RWPE2 (cell line): ENCODE measurements at regions not wholly inside any gene's neighbourhood (a gene's known extent, or its start where the extent isn't known, plus 50 kb on each side); places are given as distances from the start of the nearest gene placed in this dataset.

Source experiments
- ATAC-seq: fragments of 200-7000 bp; cut with Tn5 transposase; 3 replicates; pipeline ENCODE4 v1.9.1; 2021; ENCODE audit warnings: low read depth
- DNase-seq: peaks from one replicate; pipeline ENCODE4 v3.0.0-alpha.2; 2020; ENCODE audit warnings: low spot score
- H3K27ac ChIP-seq: fragments of 450-650 bp; 2 replicates; pipeline ENCODE4 v1.5.1; 2017; ENCODE audit warnings: mild to moderate bottlenecking; ENCODE audit not compliant: poor library complexity, severe bottlenecking
- H3K27me3 ChIP-seq: fragments of 250-450 bp; sonication (Bioruptor Pico); 2 replicates; pipeline ENCODE4 v1.5.1; 2021; ENCODE audit warnings: mild to moderate bottlenecking, moderate library complexity; ENCODE audit not compliant: insufficient read depth, poor library complexity, severe bottlenecking
- H3K36me3 ChIP-seq: fragments of 250-450 bp; sonication (Bioruptor Pico); 2 replicates; pipeline ENCODE4 v1.5.1; 2020; ENCODE audit warnings: low read depth, mild to moderate bottlenecking, moderate library complexity
- H3K4me1 ChIP-seq: fragments of 250-450 bp; sonication (Bioruptor Pico); 2 replicates; pipeline ENCODE4 v1.5.1; 2021; ENCODE audit warnings: mild to moderate bottlenecking, moderate library complexity; ENCODE audit not compliant: insufficient read depth, poor library complexity, severe bottlenecking
- H3K4me3 ChIP-seq: fragments of 250-450 bp; sonication (Bioruptor Pico); 2 replicates; pipeline ENCODE4 v1.5.1; 2021; ENCODE audit warnings: mild to moderate bottlenecking, moderate library complexity; ENCODE audit not compliant: severe bottlenecking
- H3K9me3 ChIP-seq: fragments of 250-450 bp; sonication (Bioruptor Pico); 2 replicates; pipeline ENCODE4 v1.5.1; 2021; ENCODE audit warnings: mild to moderate bottlenecking, moderate library complexity; ENCODE audit not compliant: severe bottlenecking
- CTCF ChIP-seq: fragments of 450-650 bp; IDR thresholded peaks from one replicate; pipeline ENCODE4 v1.5.1; 2017; ENCODE audit warnings: mild to moderate bottlenecking, moderate library complexity; ENCODE audit not compliant: poor library complexity, severe bottlenecking

GRCh38 chr4:123835831-123836590 lies 439.4 kb downstream of the SPRY1 start:
- TF ChIP-seq CTCF: no peak
- H3K36me3 ChIP-seq: no peaks in the 10 kb centered on the region
- H3K4me1 ChIP-seq: peaks cover 25% of the 10 kb centered on the region
- DNase-seq: no peak
- no peak overlapping the region for H3K27ac ChIP-seq
- no peak overlapping the region for H3K4me3 ChIP-seq
- H3K27me3 ChIP-seq: no peaks in the 10 kb centered on the region
- H3K9me3 ChIP-seq: peaks cover 3% of the 10 kb centered on the region
- ATAC-seq: no peak

- H3K9me3 ChIP-seq: peaks cover 3% of the 10 kb centered on the region
- H3K36me3 ChIP-seq: no peaks in the 10 kb centered on the region
- no peak for TF ChIP-seq CTCF
- H3K27ac ChIP-seq: no peak overlapping the region
- DNase-seq (no peak), ATAC-seq (no peak)
- no peaks in the 10 kb centered on the region for H3K27me3 ChIP-seq
- H3K4me3 ChIP-seq: no peak overlapping the region
- H3K4me1 ChIP-seq: peaks cover 20% of the 10 kb centered on the region
Observed at GRCh38 chr4:123836851-123837595, 440.4 kb downstream of the SPRY1 start.

- DNase-seq (no peak), ATAC-seq (no peak)
- Histone ChIP-seq H3K4me1 (peaks cover 7% of the 10 kb centered on the region), H3K4me3 (no peak overlapping the region), H3K9me3 (peaks cover 3% of the 10 kb centered on the region), H3K27ac (no peak overlapping the region), H3K36me3 (no peaks in the 10 kb centered on the region), H3K27me3 (no peaks in the 10 kb centered on the region)
- TF ChIP-seq CTCF: no peak
Observed at GRCh38 chr4:123838474-123838873, 441.9 kb downstream of the SPRY1 start.

DNA sequence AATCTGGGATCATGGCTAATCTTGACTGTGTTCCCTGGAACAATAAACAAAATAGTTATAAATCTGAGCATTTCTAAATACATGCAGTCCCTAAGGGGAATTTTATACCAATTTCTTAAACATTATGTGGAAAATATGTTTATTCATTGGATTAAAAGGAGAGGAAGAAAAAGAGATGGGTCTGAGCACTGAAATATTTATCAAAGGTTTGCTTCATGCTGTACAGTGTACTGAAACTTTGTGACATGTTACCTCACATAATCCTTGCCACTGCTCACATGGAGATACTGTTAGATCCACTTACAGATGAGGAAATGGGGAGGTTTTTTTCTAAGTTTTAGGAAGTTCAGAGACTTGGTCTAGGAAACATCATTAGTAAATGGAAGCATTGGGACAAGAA lies 443.6 kb downstream of the SPRY1 start:
- DNase-seq: no peak
- H3K27me3 ChIP-seq: no peaks in the 10 kb centered on the region
- ATAC-seq: no peak
- no peaks in the 10 kb centered on the region for H3K36me3 ChIP-seq
- H3K9me3 ChIP-seq: peaks cover 3% of the 10 kb centered on the region
- H3K27ac ChIP-seq: no peak overlapping the region
- no peak overlapping the region for H3K4me3 ChIP-seq
- H3K4me1 ChIP-seq: no peaks in the 10 kb centered on the region
- no peak for TF ChIP-seq CTCF
